WI38 (cell line): ENCODE measurements at regions not wholly inside any gene's neighbourhood (a gene's known extent, or its start where the extent isn't known, plus 50 kb on each side); places are given as distances from the start of the nearest gene placed in this dataset.

Source experiments
- H3K4me3 ChIP-seq: 2 replicates; pipeline ENCODE4 v1.5.1; 2011; ENCODE audit warnings: low read depth, mild to moderate bottlenecking, control low read depth, low read length
- TF ChIP-seq, protein P1 (sequence below): IDR thresholded peaks from 2 replicates; pipeline ENCODE4 v1.5.1; 2012; ENCODE audit warnings: low read depth, mild to moderate bottlenecking, control low read depth, low read length

- H3K4me3 ChIP-seq = no peak overlapping the region
- TF ChIP-seq, protein P1, sequence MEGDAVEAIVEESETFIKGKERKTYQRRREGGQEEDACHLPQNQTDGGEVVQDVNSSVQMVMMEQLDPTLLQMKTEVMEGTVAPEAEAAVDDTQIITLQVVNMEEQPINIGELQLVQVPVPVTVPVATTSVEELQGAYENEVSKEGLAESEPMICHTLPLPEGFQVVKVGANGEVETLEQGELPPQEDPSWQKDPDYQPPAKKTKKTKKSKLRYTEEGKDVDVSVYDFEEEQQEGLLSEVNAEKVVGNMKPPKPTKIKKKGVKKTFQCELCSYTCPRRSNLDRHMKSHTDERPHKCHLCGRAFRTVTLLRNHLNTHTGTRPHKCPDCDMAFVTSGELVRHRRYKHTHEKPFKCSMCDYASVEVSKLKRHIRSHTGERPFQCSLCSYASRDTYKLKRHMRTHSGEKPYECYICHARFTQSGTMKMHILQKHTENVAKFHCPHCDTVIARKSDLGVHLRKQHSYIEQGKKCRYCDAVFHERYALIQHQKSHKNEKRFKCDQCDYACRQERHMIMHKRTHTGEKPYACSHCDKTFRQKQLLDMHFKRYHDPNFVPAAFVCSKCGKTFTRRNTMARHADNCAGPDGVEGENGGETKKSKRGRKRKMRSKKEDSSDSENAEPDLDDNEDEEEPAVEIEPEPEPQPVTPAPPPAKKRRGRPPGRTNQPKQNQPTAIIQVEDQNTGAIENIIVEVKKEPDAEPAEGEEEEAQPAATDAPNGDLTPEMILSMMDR = no peak
Measured at GRCh38 chr4:149248191-149248764, 567.4 kb downstream of the IQCM start.

DNA sequence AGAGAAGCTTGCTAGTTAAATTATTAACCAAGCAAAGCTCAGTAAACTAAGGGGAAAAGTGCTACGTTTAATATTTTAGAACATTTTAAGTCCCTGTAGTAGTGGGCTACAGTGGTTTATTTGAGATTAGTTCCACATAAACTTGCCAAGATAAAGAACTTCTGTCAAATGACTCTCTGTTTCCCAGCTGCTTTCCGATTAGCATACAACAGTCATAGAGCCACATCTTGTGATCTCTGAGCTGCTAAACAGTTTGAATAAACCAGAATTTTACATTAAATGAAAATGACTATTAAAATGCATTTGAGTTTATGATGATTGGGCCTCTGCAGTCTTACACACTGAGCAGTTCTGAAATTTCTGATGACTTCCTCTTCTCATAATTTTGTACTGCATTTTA is 568.5 kb downstream of the IQCM start:
- H3K4me3 ChIP-seq = no peak overlapping the region
- TF ChIP-seq, protein P1 = no peak

DNA sequence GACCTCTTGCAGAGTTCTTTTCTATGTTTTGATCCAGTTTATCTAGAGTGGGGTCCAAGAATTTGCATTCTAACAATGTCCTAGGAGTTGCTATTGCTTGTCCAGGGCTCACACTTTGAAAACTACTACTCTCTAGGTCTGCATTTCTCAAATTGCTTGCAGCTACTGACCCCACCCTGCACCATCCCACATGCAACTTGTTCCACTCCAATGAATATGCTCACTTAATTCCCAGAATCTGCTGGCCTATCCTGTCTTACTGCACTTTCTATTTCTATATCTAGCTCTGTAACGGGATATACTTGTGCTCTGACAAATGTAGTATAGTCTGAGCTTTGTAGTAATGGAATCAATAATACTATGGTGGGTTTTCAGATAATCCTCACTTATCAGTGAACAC is 570.3 kb downstream of the IQCM start:
- TF ChIP-seq, protein P1 = no peak
- H3K4me3 ChIP-seq = no peak overlapping the region

- TF ChIP-seq, protein P1 = no peak
- H3K4me3 ChIP-seq = no peak overlapping the region
Measured at GRCh38 chr4:149238097-149238496, 577.5 kb downstream of the IQCM start.

DNA sequence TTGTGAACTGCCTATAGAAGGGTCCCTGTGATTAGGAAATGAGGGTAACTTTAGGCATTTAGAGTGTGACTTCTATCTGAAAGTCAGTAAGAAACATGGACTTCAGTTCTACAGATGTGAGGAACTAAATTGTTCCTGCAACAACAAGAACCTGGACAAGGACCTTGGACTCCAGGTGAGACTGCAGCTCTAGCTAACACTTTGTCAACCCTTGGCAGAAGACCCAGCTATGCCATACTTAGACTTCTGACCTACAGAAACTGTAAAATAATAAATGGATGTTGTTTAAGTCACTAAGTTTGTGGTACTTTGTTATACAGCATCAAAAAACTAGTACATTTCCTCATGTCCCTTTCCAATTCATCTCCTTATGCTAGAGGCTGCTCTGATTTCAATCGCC is 580.8 kb downstream of the IQCM start:
- H3K4me3 ChIP-seq = no peak overlapping the region
- TF ChIP-seq, protein P1 = no peak

- TF ChIP-seq, protein P1 = no peak
- no peak overlapping the region for H3K4me3 ChIP-seq
Measured at GRCh38 chr4:149223659-149224058, 592.0 kb downstream of the IQCM start.

GRCh38 chr4:149218672-149219071 is 597.0 kb downstream of the IQCM start:
- no peak overlapping the region for H3K4me3 ChIP-seq
- TF ChIP-seq, protein P1 = no peak
